A673 (cell line): ENCODE measurements at regions not wholly inside any gene's neighbourhood (a gene's known extent, or its start where the extent isn't known, plus 50 kb on each side); places are given as distances from the start of the nearest gene placed in this dataset.

Experiments used
- CTCF ChIP-seq: fragments of 300-800, 200-600 bp; sonication (generic); conservative IDR thresholded peaks from 2 replicates; pipeline ENCODE4 v1.5.1; 2017; ENCODE audit warnings: low read depth, mild to moderate bottlenecking, antibody characterized with exemption, low read length, moderate library complexity, mixed read lengths
- EZH2 ChIP-seq: fragments of 200-600 bp; sonication (generic); IDR thresholded peaks from 2 replicates; pipeline ENCODE4 v1.6.1; 2017; ENCODE audit warnings: borderline replicate concordance, low read depth, mild to moderate bottlenecking, mixed read lengths, antibody characterized with exemption, low read length; ENCODE audit not compliant: poor library complexity, severe bottlenecking

- TF ChIP-seq CTCF (no peak), EZH2 (no peak)
Observed at GRCh38 chr5:154627698-154628678, 127.2 kb upstream of the LARP1 start.
